KG1 (cell line): ENCODE measurements at regions not wholly inside any gene's neighbourhood (a gene's known extent, or its start where the extent isn't known, plus 50 kb on each side); places are given as distances from the start of the nearest gene placed in this dataset.

Experiments used
- DNase-seq: peaks from one replicate; lab custom pipeline; 2025; lab: John Stamatoyannopoulos, UW

- DNase-seq, result no peak
Measured at GRCh38 chr12:77493302-77494168, 337.2 kb upstream of the NAV3 start.

- DNase-seq, result no peak
Measured at GRCh38 chr12:77492536-77492935, 338.2 kb upstream of the NAV3 start.

- no peak for DNase-seq
Measured at GRCh38 chr12:77489331-77489970, 341.2 kb upstream of the NAV3 start.

GRCh38 chr12:77488041-77488620 is 342.6 kb upstream of the NAV3 start:
- no peak for DNase-seq

GRCh38 chr12:77486872-77487271 is 343.8 kb upstream of the NAV3 start:
- DNase-seq, result no peak

GRCh38 chr12:77485961-77486854 is 344.5 kb upstream of the NAV3 start:
- DNase-seq, result no peak

- DNase-seq, result no peak
Measured at GRCh38 chr12:77481687-77482086, 349.0 kb upstream of the NAV3 start.

- DNase-seq, result no peak
Measured at GRCh38 chr12:77477907-77478533, 352.7 kb upstream of the NAV3 start.

GRCh38 chr12:77471801-77472200 is 358.9 kb upstream of the NAV3 start:
- DNase-seq, result no peak

- DNase-seq, result no peak
Measured at GRCh38 chr12:77469578-77470333, 360.9 kb upstream of the NAV3 start.

GRCh38 chr12:77442633-77443032 is 377.3 kb upstream of the E2F7 start:
- no peak for DNase-seq

GRCh38 chr12:77439749-77440148 is 374.4 kb upstream of the E2F7 start:
- DNase-seq, result no peak

- no peak for DNase-seq
Measured at GRCh38 chr12:77438644-77439043, 373.3 kb upstream of the E2F7 start.

- no peak for DNase-seq
Measured at GRCh38 chr12:77437206-77437605, 371.8 kb upstream of the E2F7 start.

- DNase-seq, result no peak
Measured at GRCh38 chr12:77435446-77436091, 370.2 kb upstream of the E2F7 start.

- no peak for DNase-seq
Measured at GRCh38 chr12:77433799-77434198, 368.4 kb upstream of the E2F7 start.

GRCh38 chr12:77429426-77429825 is 364.1 kb upstream of the E2F7 start:
- no peak for DNase-seq

GRCh38 chr12:77421152-77421551 is 355.8 kb upstream of the E2F7 start:
- no peak for DNase-seq

GRCh38 chr12:77409551-77409950 is 344.2 kb upstream of the E2F7 start:
- no peak for DNase-seq

GRCh38 chr12:77407931-77408330 is 342.6 kb upstream of the E2F7 start:
- DNase-seq, result no peak
